GM18868 (cell line): ENCODE measurements at regions not wholly inside any gene's neighbourhood (a gene's known extent, or its start where the extent isn't known, plus 50 kb on each side); places are given as distances from the start of the nearest gene placed in this dataset.

Experiments used
- ATAC-seq: cut with Tn5 transposase; IDR thresholded peaks from one replicate; pipeline ENCODE4 v1.9.1; 2021; ENCODE audit warnings: mild to moderate bottlenecking, moderate library complexity; ENCODE audit not compliant: unreplicated experiment

DNA sequence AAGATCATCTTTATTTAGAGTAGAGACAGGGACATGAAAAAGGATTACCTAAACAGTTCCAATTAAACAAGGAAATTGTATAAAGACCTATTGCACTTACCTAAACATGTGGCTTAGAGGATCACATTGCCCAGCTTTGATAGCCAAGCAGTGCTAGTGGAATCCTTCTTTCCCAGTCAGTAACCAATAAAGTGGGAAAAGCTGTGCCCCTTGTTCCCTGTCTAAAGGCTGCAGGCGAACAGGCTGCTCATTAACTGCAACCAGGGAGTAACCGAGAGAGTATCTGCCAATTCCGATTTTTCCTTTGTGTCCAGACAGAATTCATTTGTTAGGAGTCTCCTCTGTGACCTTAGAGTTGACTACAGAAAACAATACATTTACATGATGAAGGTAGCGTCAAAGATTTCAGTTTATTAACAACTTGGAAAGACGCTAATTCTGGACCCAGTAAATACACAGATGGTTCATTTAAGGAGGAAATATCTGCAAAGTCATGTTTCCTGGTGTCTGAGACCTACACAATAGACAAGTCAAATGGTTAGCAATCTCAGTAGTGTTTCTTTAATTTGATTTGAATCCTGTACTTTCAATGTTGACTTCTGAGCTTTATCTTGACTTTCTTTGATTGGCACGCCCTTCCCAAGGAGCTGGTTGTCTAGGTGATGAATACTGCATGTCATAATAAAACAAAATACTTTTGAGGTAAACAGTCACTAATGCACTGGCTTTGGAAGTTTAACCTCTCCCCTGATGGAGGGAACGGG lies 57.3 kb upstream of the MET start:
- no peak for ATAC-seq

DNA sequence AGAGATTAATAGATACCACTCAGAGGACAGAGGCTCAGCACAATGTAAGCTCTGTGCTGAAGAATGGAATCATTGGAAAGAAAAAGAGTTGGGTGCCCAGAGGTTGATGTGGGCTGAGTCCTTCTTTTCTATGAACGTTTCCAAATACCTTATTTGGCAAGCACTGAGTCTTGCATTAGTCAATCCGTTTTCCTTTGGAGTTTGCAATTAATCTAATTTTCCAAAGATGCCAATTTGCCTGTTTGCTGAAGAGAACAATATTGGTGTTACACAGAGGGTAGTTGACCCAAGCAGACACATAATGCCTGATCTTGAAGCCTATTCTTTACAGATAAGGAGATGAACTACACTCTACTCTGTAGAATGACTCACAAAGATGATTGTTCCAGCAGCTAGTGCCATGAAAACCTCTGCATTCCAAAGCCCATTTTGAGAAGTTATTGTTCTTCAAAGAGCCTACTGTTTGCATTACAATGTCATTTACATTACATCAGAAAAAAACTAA lies 55.4 kb upstream of the MET start:
- ATAC-seq = no peak

DNA sequence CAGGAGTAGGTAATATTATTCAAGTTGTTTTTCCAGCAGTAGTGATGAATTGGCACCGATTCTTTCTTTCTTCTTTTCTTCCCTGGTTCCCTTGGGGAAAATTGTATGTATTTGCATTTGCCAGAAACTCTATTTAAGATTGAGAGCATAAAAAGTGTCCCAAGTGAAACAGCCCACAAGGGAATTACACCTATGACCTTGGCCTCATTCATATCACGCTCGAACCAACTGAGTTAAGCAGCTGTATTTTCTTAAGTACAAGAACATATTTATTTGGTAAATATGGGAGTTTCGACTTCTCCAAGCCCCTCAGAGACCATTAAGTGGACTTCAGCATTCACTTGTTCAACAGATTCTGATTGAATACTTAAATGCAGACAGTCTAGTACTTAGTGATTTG lies 54.1 kb upstream of the MET start:
- ATAC-seq = no peak

DNA sequence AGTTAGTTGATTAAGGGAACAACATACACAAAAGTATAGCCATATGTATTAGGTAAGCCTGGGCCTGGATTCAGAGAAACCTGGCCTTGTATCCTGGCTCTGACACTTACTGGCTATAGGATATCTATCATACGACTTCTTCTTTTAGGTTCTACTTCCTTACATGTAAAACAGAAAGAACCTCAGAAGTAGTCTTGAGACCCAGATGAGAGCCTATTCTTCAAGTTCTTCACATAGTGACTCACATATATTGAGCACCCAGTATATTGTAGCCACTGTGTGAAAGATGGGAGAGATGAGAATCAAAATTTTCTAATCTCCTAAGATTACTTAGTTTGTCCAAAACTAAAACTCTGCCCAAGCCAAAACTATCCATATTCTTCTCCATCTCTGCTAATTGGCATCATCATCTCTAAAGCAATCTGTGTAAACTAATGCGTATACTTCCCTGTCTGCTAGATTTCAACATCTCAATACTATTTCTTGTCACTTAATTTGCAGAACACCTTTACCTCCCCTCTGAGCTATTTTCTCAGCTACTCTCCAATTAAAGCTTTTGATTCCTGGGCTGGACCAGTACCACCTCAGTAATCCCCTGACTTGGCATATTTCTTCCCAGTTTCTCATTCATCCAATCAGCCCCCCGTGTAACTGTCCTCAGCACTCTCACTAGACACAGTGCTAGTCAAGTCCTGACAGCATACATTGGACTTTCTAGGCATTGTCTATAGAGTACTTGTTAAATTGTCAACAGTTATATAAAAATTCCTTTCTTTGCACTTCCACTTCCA lies 53.5 kb upstream of the MET start:
- ATAC-seq = no peak

DNA sequence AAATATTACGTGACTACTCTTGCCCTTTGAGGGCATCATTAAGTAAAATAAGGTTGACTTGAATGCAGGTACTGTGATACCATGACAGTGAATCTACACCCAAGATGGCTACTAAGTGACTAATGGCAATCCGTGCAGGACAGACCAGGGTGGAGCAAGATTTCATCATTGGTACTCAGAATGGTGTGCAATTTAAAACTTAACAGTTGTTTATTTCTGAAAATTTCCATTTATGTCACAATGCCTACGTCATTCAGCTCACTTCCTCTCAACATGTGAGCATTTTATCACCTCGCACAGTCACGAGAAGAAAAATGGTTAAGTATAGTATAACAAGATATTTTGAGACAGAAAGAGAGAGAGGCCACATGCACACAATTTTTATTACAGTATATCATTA lies 50.3 kb upstream of the MET start:
- peak; percentile 42 for ATAC-seq
